Osteoblast (primary cell): ENCODE measurements at regions not wholly inside any gene's neighbourhood (a gene's known extent, or its start where the extent isn't known, plus 50 kb on each side); places are given as distances from the start of the nearest gene placed in this dataset.

Experiments
- DNase-seq: peaks from one replicate; pipeline ENCODE4 v3.0.0; 2011; ENCODE audit warnings: low spot score, mixed read lengths; ENCODE audit not compliant: insufficient read length; ENCODE audit errors: missing footprints
- H2AFZ ChIP-seq: 2 replicates; pipeline ENCODE4 v1.6.0; 2011; ENCODE audit warnings: mild to moderate bottlenecking, low read length
- H3K27ac ChIP-seq: 2 replicates; pipeline ENCODE4 v1.5.1; 2011; ENCODE audit warnings: mild to moderate bottlenecking, low read depth, low read length, moderate library complexity
- H3K27me3 ChIP-seq: 2 replicates; pipeline ENCODE4 v1.6.0; 2012; ENCODE audit warnings: mild to moderate bottlenecking, control low read depth, inconsistent platforms, low read length, moderate library complexity; ENCODE audit not compliant: insufficient read depth
- H3K36me3 ChIP-seq: 2 replicates; pipeline ENCODE4 v1.5.1; 2011; ENCODE audit warnings: mild to moderate bottlenecking, low read length, control low read depth, moderate library complexity; ENCODE audit not compliant: insufficient read depth
- H3K4me1 ChIP-seq: 2 replicates; pipeline ENCODE4 v1.5.1; 2011; ENCODE audit warnings: mild to moderate bottlenecking, low read length, control low read depth, moderate library complexity; ENCODE audit not compliant: insufficient read depth
- H3K4me2 ChIP-seq: 2 replicates; pipeline ENCODE4 v1.6.0; 2011; ENCODE audit warnings: mild to moderate bottlenecking, low read length; ENCODE audit not compliant: insufficient read depth
- H3K4me3 ChIP-seq: fragments of 200-600 bp; sonication (generic); 3 replicates; pipeline ENCODE4 v1.5.1; 2012; ENCODE audit warnings: mild to moderate bottlenecking, low read length, inconsistent platforms; ENCODE audit not compliant: insufficient read depth
- H3K79me2 ChIP-seq: 2 replicates; pipeline ENCODE4 v1.6.0; 2012; ENCODE audit warnings: mild to moderate bottlenecking, low read length, control low read depth, inconsistent platforms; ENCODE audit not compliant: insufficient read depth
- H3K9me3 ChIP-seq: 2 replicates; pipeline ENCODE4 v1.5.1; 2011; ENCODE audit warnings: low read depth, low read length, control low read depth
- H4K20me1 ChIP-seq: 2 replicates; pipeline ENCODE4 v1.6.0; 2012; ENCODE audit warnings: mild to moderate bottlenecking, low read length, control low read depth; ENCODE audit not compliant: insufficient read depth
- CTCF ChIP-seq: IDR thresholded peaks from 2 replicates; pipeline ENCODE4 v1.5.1; 2011; ENCODE audit warnings: mild to moderate bottlenecking, low read depth, low read length, moderate library complexity; ENCODE audit errors: extremely low read depth

GRCh38 chr16:65200156-65200773, 78.4 kb upstream of the CDH11 start:
- H3K79me2 ChIP-seq: no peaks in the 10 kb centered on the region
- TF ChIP-seq CTCF: no peak
- no peak overlapping the region for H2AFZ ChIP-seq
- no peak for DNase-seq
- H3K36me3 ChIP-seq: no peaks in the 10 kb centered on the region
- peaks cover 11% of the 10 kb centered on the region for H3K4me1 ChIP-seq
- no peak overlapping the region for H3K4me3 ChIP-seq
- no peaks in the 10 kb centered on the region for H3K27me3 ChIP-seq
- H4K20me1 ChIP-seq: no peaks in the 10 kb centered on the region
- H3K4me2 ChIP-seq: peak overlapping the region; percentile 11
- no peak overlapping the region for H3K27ac ChIP-seq
- no peaks in the 10 kb centered on the region for H3K9me3 ChIP-seq

GRCh38 chr16:65196420-65197075, 74.7 kb upstream of the CDH11 start:
- Histone ChIP-seq H3K9me3 (no peaks in the 10 kb centered on the region), H3K36me3 (no peaks in the 10 kb centered on the region), H3K4me3 (no peak overlapping the region), H3K27me3 (no peaks in the 10 kb centered on the region), H4K20me1 (no peaks in the 10 kb centered on the region), H3K79me2 (no peaks in the 10 kb centered on the region), H3K27ac (no peak overlapping the region), H3K4me2 (no peak overlapping the region), H3K4me1 (peaks cover 11% of the 10 kb centered on the region), H2AFZ (no peak overlapping the region)
- TF ChIP-seq CTCF: no peak
- no peak for DNase-seq

GRCh38 chr16:65195998-65196397, 74.1 kb upstream of the CDH11 start:
- H2AFZ ChIP-seq: no peak overlapping the region
- DNase-seq: peak; percentile 56

More at GRCh38 chr16:65195998-65196397, 74.1 kb upstream of the CDH11 start:
- no peak overlapping the region for H3K4me2 ChIP-seq
- H4K20me1 ChIP-seq: no peaks in the 10 kb centered on the region
- H3K36me3 ChIP-seq: no peaks in the 10 kb centered on the region
- H3K79me2 ChIP-seq: no peaks in the 10 kb centered on the region
- no peaks in the 10 kb centered on the region for H3K9me3 ChIP-seq
- no peak for TF ChIP-seq CTCF
- peaks cover 11% of the 10 kb centered on the region for H3K4me1 ChIP-seq
- no peak overlapping the region for H3K27ac ChIP-seq
- no peak overlapping the region for H3K4me3 ChIP-seq
- H3K27me3 ChIP-seq: no peaks in the 10 kb centered on the region
